ENCODE measurements at regions not wholly inside any gene's neighbourhood (a gene's known extent, or its start where the extent isn't known, plus 50 kb on each side); places are given as distances from the start of the nearest gene placed in this dataset.

DNA sequence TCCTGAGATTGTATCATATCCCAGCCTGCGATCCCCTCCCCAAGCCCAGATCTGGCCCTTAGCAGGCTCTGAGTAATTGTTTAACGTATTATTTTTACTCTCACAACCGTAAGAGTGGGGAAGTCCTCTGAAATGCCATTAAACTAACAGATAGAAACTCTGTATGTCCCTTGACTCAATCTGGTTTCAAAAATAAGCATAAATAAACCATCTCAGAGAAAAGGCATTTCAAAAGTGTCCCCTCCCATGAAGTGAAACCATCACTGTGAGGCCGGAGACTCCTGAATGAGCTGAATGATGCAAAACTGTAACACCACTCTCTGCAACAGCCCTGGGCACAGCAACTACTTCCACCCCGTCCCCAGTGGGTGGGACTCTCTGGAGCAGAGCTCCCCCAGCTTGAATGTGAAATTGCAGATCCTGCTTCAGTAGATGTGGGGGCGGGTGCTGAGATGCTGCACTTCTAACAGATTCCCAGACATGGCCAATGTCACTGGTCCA lies 104.1 kb downstream of the SYF2 start:
- TF ChIP-seq, protein P1, sequence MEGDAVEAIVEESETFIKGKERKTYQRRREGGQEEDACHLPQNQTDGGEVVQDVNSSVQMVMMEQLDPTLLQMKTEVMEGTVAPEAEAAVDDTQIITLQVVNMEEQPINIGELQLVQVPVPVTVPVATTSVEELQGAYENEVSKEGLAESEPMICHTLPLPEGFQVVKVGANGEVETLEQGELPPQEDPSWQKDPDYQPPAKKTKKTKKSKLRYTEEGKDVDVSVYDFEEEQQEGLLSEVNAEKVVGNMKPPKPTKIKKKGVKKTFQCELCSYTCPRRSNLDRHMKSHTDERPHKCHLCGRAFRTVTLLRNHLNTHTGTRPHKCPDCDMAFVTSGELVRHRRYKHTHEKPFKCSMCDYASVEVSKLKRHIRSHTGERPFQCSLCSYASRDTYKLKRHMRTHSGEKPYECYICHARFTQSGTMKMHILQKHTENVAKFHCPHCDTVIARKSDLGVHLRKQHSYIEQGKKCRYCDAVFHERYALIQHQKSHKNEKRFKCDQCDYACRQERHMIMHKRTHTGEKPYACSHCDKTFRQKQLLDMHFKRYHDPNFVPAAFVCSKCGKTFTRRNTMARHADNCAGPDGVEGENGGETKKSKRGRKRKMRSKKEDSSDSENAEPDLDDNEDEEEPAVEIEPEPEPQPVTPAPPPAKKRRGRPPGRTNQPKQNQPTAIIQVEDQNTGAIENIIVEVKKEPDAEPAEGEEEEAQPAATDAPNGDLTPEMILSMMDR (IDR thresholded peaks at IDR 0.05): no peak
- TF ChIP-seq POLR2A (IDR thresholded peaks at IDR 0.05): no peak

Measured in thyroid gland (tissue), 4 donors.